Glutamatergic neuron (in vitro differentiated cells): ENCODE measurements at regions not wholly inside any gene's neighbourhood (a gene's known extent, or its start where the extent isn't known, plus 50 kb on each side); places are given as distances from the start of the nearest gene placed in this dataset.

Experiments
- DNase-seq: peaks from one replicate; pipeline ENCODE4 v3.0.0; 2022
- H3K27ac Mint-ChIP-seq: one replicate; pipeline ENCODE4 v1.8.0; 2020; ENCODE audit warnings: mild to moderate bottlenecking, mixed read lengths, inconsistent platforms; ENCODE audit not compliant: unreplicated experiment
- H3K27me3 Mint-ChIP-seq: one replicate; pipeline ENCODE4 v1.8.0; 2020; ENCODE audit warnings: mild to moderate bottlenecking, moderate library complexity, mixed read lengths, inconsistent platforms; ENCODE audit not compliant: unreplicated experiment
- H3K36me3 Mint-ChIP-seq: one replicate; pipeline ENCODE4 v1.8.0; 2020; ENCODE audit warnings: mild to moderate bottlenecking, mixed read lengths, inconsistent platforms; ENCODE audit not compliant: unreplicated experiment
- H3K4me1 Mint-ChIP-seq: one replicate; pipeline ENCODE4 v1.8.0; 2020; ENCODE audit warnings: mild to moderate bottlenecking, low read depth, mixed read lengths, inconsistent platforms; ENCODE audit not compliant: unreplicated experiment
- H3K4me3 Mint-ChIP-seq: one replicate; pipeline ENCODE4 v1.8.0; 2020; ENCODE audit warnings: mild to moderate bottlenecking, mixed read lengths, inconsistent platforms; ENCODE audit not compliant: unreplicated experiment
- H3K9me3 Mint-ChIP-seq: one replicate; pipeline ENCODE4 v1.8.0; 2020; ENCODE audit warnings: mild to moderate bottlenecking, moderate library complexity, mixed read lengths, inconsistent platforms; ENCODE audit not compliant: unreplicated experiment
- TF ChIP-seq, protein P1 (sequence below): fragments of 200-600 bp; sonication (generic); IDR thresholded peaks from one replicate; pipeline ENCODE4 v1.5.0; 2021; ENCODE audit not compliant: partially characterized antibody, unreplicated experiment

DNA sequence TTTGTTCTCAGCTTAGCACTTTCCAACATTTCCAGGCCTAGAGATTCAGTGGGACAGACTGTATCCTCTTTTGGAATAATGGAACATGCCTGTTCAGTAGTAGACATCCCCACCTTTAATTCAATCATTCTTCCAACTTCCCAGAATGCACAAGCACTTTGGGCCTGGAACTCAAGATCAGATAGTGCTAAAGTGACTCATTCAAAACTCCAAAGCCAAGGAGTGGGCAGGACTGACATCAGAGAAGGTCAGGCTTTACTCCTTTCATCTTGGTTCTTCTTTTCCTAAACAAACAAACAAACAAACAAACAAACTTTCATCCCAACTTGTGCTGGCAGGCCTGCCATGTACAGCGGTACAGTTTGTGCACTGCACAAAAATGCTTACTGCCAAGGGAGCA is 172.0 kb downstream of the AXIN2 start:
- no peak for DNase-seq
- no peaks in the 10 kb centered on the region for H3K4me1 Mint-ChIP-seq
- no peak overlapping the region for H3K27ac Mint-ChIP-seq
- no peaks in the 10 kb centered on the region for H3K27me3 Mint-ChIP-seq
- no peaks in the 10 kb centered on the region for H3K36me3 Mint-ChIP-seq
- TF ChIP-seq, protein P1, sequence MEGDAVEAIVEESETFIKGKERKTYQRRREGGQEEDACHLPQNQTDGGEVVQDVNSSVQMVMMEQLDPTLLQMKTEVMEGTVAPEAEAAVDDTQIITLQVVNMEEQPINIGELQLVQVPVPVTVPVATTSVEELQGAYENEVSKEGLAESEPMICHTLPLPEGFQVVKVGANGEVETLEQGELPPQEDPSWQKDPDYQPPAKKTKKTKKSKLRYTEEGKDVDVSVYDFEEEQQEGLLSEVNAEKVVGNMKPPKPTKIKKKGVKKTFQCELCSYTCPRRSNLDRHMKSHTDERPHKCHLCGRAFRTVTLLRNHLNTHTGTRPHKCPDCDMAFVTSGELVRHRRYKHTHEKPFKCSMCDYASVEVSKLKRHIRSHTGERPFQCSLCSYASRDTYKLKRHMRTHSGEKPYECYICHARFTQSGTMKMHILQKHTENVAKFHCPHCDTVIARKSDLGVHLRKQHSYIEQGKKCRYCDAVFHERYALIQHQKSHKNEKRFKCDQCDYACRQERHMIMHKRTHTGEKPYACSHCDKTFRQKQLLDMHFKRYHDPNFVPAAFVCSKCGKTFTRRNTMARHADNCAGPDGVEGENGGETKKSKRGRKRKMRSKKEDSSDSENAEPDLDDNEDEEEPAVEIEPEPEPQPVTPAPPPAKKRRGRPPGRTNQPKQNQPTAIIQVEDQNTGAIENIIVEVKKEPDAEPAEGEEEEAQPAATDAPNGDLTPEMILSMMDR, result no peak
- no peak overlapping the region for H3K4me3 Mint-ChIP-seq
- peaks cover 1% of the 10 kb centered on the region for H3K9me3 Mint-ChIP-seq

DNA sequence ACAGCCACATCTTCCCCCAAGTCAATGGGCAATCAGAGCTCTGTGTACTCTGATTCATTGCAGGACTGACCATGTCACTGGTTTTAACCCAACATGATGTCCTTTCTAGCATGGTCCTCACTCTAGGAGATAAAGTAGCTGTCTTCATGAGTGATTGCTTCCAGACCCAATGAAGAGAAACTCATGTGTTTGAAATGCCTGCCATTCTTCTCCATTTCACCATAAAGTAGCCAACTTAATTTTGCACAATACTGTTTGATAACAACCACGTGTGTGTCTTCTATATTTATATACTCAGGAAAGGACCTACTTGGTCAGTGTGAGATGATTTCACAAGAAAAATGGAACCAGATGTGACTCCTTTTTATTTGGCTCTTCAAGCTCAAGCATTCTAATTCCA is 172.5 kb downstream of the AXIN2 start:
- Mint-ChIP-seq H3K27ac (no peak overlapping the region), H3K4me1 (no peaks in the 10 kb centered on the region), H3K36me3 (no peaks in the 10 kb centered on the region), H3K27me3 (no peaks in the 10 kb centered on the region), H3K4me3 (no peak overlapping the region), H3K9me3 (peaks cover 1% of the 10 kb centered on the region)
- DNase-seq, result no peak
- TF ChIP-seq, protein P1, result no peak

DNA sequence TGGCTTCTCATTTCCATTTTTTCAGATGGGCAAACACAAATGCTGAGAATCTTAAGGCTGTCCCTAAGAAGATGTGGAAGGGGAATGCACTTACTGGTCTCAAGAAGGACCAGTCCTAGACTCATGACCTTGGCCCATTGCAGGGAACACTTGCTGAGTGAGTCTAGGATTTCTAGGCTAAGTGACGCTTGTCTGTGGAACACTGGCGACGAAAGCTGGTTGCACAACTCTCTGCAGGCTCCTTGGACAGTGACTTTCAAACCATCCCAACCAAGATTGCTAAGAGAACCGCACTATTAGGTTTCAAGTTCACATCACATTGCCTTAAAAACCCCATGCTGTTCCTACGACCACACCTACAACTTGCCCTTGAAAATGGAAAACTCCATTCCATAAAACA is 174.1 kb downstream of the AXIN2 start:
- TF ChIP-seq, protein P1, result no peak
- DNase-seq, result no peak
- H3K27ac Mint-ChIP-seq, result no peak overlapping the region
- no peaks in the 10 kb centered on the region for H3K27me3 Mint-ChIP-seq
- H3K36me3 Mint-ChIP-seq, result no peaks in the 10 kb centered on the region
- H3K4me3 Mint-ChIP-seq, result no peak overlapping the region
- H3K9me3 Mint-ChIP-seq, result peaks cover 1% of the 10 kb centered on the region
- no peaks in the 10 kb centered on the region for H3K4me1 Mint-ChIP-seq

DNA sequence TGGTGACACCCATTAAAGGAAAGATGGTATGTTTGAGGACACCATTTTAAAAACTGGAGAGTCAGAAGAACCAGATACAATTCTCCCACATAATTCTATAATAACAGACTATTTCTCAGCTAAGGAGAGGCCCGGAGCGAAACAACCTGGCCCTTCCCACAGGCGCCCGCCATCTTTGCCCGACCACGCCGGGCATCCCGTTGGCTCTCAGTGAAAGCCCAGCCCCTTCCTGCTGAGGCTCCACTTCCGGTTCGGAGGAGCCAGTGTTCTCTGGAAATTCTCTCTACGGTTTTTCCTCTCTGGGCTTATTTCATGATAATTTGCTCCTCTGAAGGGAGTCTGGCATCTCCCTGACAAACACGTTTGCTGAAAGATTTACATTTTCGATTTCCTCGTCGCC is 175.7 kb downstream of the AXIN2 start:
- Mint-ChIP-seq H3K4me3 (no peak overlapping the region), H3K36me3 (no peaks in the 10 kb centered on the region), H3K4me1 (no peaks in the 10 kb centered on the region), H3K27ac (no peak overlapping the region), H3K9me3 (no peaks in the 10 kb centered on the region), H3K27me3 (no peaks in the 10 kb centered on the region)
- DNase-seq, result no peak
- TF ChIP-seq, protein P1, result no peak

DNA sequence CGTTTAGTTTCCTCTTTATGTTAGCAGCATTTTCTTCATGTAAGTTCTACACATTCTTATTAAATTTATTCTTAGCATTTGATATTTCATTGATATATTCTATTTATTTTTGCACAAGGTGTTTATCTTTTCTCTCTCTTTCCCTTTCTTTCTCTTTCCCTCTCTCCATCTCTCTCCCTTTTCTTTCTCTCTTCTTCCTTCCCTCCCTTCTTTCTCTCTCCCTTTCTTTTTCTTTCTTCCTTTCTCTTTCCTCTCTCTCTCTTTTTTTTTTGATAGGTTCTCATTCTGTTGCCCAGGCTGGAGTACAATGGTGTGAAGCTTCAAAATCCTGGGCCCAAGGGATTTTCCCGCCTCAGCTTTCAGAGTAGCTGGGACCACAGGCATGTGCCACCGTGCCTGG is 176.4 kb downstream of the AXIN2 start:
- Mint-ChIP-seq H3K36me3 (no peaks in the 10 kb centered on the region), H3K27ac (no peak overlapping the region), H3K4me1 (no peaks in the 10 kb centered on the region), H3K9me3 (no peaks in the 10 kb centered on the region), H3K27me3 (no peaks in the 10 kb centered on the region), H3K4me3 (no peak overlapping the region)
- TF ChIP-seq, protein P1, result no peak
- no peak for DNase-seq
